Stimulated activated CD4-positive, alpha-beta T cell treated with anti-CD3 and anti-CD28 coated beads, Interleukin-1b, Interleukin-23, amount 100 ng/mL, for 1 hour (primary cell): ENCODE measurements at regions not wholly inside any gene's neighbourhood (a gene's known extent, or its start where the extent isn't known, plus 50 kb on each side); places are given as distances from the start of the nearest gene placed in this dataset.
A peak's percentile ranks its signal among the peaks of the same experiment; 100 is the strongest.

Experiments used
- DNase-seq, 2 donors: peaks; one replicate each; pipeline ENCODE4 v3.0.0-alpha.2; 2020; ENCODE audit warnings: low read depth in 2 of 2

- no peak for DNase-seq
Observed at GRCh38 chr1:38577385-38577784, 282.2 kb downstream of the RRAGC start.

- no peak for DNase-seq
Observed at GRCh38 chr1:38576241-38576640, 283.3 kb downstream of the RRAGC start.

- no peak for DNase-seq
Observed at GRCh38 chr1:38571726-38572125, 287.8 kb downstream of the RRAGC start.

- DNase-seq = no peak
Observed at GRCh38 chr1:38570657-38570975, 289.0 kb downstream of the RRAGC start.

GRCh38 chr1:38569932-38570656 is 289.5 kb downstream of the RRAGC start:
- DNase-seq = no peak

GRCh38 chr1:38568061-38568857 is 291.3 kb downstream of the RRAGC start:
- DNase-seq = no peak

GRCh38 chr1:38567401-38567800 is 292.2 kb downstream of the RRAGC start:
- no peak for DNase-seq

- DNase-seq = no peak
Observed at GRCh38 chr1:38565020-38565491, 294.5 kb downstream of the RRAGC start.

GRCh38 chr1:38563942-38564735 is 295.4 kb downstream of the RRAGC start:
- no peak for DNase-seq

- DNase-seq = no peak
Observed at GRCh38 chr1:38561725-38562124, 297.8 kb downstream of the RRAGC start.

- DNase-seq = no peak
Observed at GRCh38 chr1:38561110-38561509, 298.5 kb downstream of the RRAGC start.

GRCh38 chr1:38560457-38560856 is 299.1 kb downstream of the RRAGC start:
- DNase-seq = no peak

GRCh38 chr1:38559446-38560165 is 300.0 kb downstream of the RRAGC start:
- DNase-seq = peak; percentile 33 to 49

GRCh38 chr1:38558500-38559445 is 300.8 kb downstream of the RRAGC start:
- DNase-seq = no peak

GRCh38 chr1:38558055-38558454 is 301.5 kb downstream of the RRAGC start:
- no peak for DNase-seq

- DNase-seq = no peak
Observed at GRCh38 chr1:38555594-38555993, 304.0 kb downstream of the RRAGC start.

- no peak for DNase-seq
Observed at GRCh38 chr1:38555130-38555529, 304.4 kb downstream of the RRAGC start.

GRCh38 chr1:38551318-38552307 is 308.0 kb downstream of the RRAGC start:
- no peak for DNase-seq

GRCh38 chr1:38549191-38549590 is 310.4 kb downstream of the RRAGC start:
- DNase-seq = no peak
